Stimulated activated memory B cell treated with anti-CD40 and anti-IgM and Interleukin-4, amounts not matched to agents 10 μg/mL and 1 μg/mL and 100 μg/mL, for 72 hours (primary cell): ENCODE measurements at regions not wholly inside any gene's neighbourhood (a gene's known extent, or its start where the extent isn't known, plus 50 kb on each side); places are given as distances from the start of the nearest gene placed in this dataset.
"Not testable (repeated sequence)": the region's sequence is repeated elsewhere in the genome, so short reads cannot be mapped to it uniquely, and the experiment has no call there.

Experiments
- ATAC-seq: fragments of 150-1000 bp; cut with Tn5 transposase; 2 replicates; pipeline ENCODE4 v1.10.0; 2021
- H3K27ac Mint-ChIP-seq: one replicate; pipeline ENCODE4 v1.8.0; 2022; ENCODE audit warnings: mild to moderate bottlenecking, mixed read lengths
- H3K27me3 Mint-ChIP-seq: one replicate; pipeline ENCODE4 v1.8.0; 2022; ENCODE audit warnings: mixed read lengths
- H3K36me3 Mint-ChIP-seq: one replicate; pipeline ENCODE4 v1.8.0; 2022; ENCODE audit warnings: mixed read lengths
- H3K4me1 Mint-ChIP-seq: one replicate; pipeline ENCODE4 v1.8.0; 2022; ENCODE audit warnings: mixed read lengths
- H3K4me3 Mint-ChIP-seq: one replicate; pipeline ENCODE4 v1.8.0; 2022; ENCODE audit warnings: mild to moderate bottlenecking, moderate library complexity, mixed read lengths
- H3K9me3 Mint-ChIP-seq: one replicate; pipeline ENCODE4 v1.8.0; 2022; ENCODE audit warnings: mixed read lengths

GRCh38 chr22:22972605-22973004 lies 85.0 kb downstream of the IGLL5 start:
- ATAC-seq, H3K36me3 Mint-ChIP-seq, H3K27ac Mint-ChIP-seq, H3K4me3 Mint-ChIP-seq, H3K9me3 Mint-ChIP-seq: not testable (repeated sequence)
- H3K4me1 Mint-ChIP-seq, result peaks cover 12% of the 10 kb centered on the region
- peaks cover 44% of the 10 kb centered on the region for H3K27me3 Mint-ChIP-seq

GRCh38 chr22:22973336-22973735 lies 85.7 kb downstream of the IGLL5 start:
- no peaks in the 10 kb centered on the region for H3K9me3 Mint-ChIP-seq
- no peak overlapping the region for H3K27ac Mint-ChIP-seq
- no peaks in the 10 kb centered on the region for H3K36me3 Mint-ChIP-seq
- no peak overlapping the region for H3K4me3 Mint-ChIP-seq
- no peak for ATAC-seq
- peaks cover 36% of the 10 kb centered on the region for H3K27me3 Mint-ChIP-seq
- H3K4me1 Mint-ChIP-seq, result peaks cover 12% of the 10 kb centered on the region

GRCh38 chr22:22974156-22974555 lies 86.5 kb downstream of the IGLL5 start:
- Mint-ChIP-seq H3K36me3 (no peaks in the 10 kb centered on the region), H3K4me3 (no peak overlapping the region), H3K4me1 (peaks cover 12% of the 10 kb centered on the region), H3K27ac (no peak overlapping the region), H3K9me3 (no peaks in the 10 kb centered on the region), H3K27me3 (peaks cover 28% of the 10 kb centered on the region)
- ATAC-seq, result no peak

- ATAC-seq, result no peak
- H3K4me1 Mint-ChIP-seq, result peaks cover 12% of the 10 kb centered on the region
- H3K9me3 Mint-ChIP-seq, result no peaks in the 10 kb centered on the region
Measured at GRCh38 chr22:22974795-22975580, 87.4 kb downstream of the IGLL5 start.

GRCh38 chr22:22976033-22976922 lies 88.7 kb downstream of the IGLL5 start:
- Mint-ChIP-seq H3K9me3 (no peaks in the 10 kb centered on the region), H3K36me3 (no peaks in the 10 kb centered on the region), H3K27ac (no peak overlapping the region), H3K4me1 (peaks cover 1% of the 10 kb centered on the region), H3K27me3 (peaks cover 10% of the 10 kb centered on the region), H3K4me3 (no peak overlapping the region)
- no peak for ATAC-seq

More at GRCh38 chr22:22974795-22975580, 87.4 kb downstream of the IGLL5 start:
- H3K4me3 Mint-ChIP-seq, result no peak overlapping the region
- H3K27me3 Mint-ChIP-seq, result peaks cover 20% of the 10 kb centered on the region
- no peak overlapping the region for H3K27ac Mint-ChIP-seq
- H3K36me3 Mint-ChIP-seq, result no peaks in the 10 kb centered on the region

GRCh38 chr22:22977479-22978200 lies 90.0 kb downstream of the IGLL5 start:
- Mint-ChIP-seq H3K9me3 (no peaks in the 10 kb centered on the region), H3K4me1 (peaks cover 12% of the 10 kb centered on the region), H3K4me3 (no peak overlapping the region), H3K36me3 (no peaks in the 10 kb centered on the region), H3K27me3 (peaks cover 10% of the 10 kb centered on the region), H3K27ac (no peak overlapping the region)
- ATAC-seq, result no peak

GRCh38 chr22:22978637-22979036 lies 91.0 kb downstream of the IGLL5 start:
- no peak overlapping the region for H3K27ac Mint-ChIP-seq
- no peak for ATAC-seq
- no peaks in the 10 kb centered on the region for H3K9me3 Mint-ChIP-seq
- peaks cover 10% of the 10 kb centered on the region for H3K27me3 Mint-ChIP-seq
- no peaks in the 10 kb centered on the region for H3K36me3 Mint-ChIP-seq
- no peak overlapping the region for H3K4me3 Mint-ChIP-seq
- H3K4me1 Mint-ChIP-seq, result peaks cover 13% of the 10 kb centered on the region

- Mint-ChIP-seq H3K36me3 (no peaks in the 10 kb centered on the region), H3K27me3 (peaks cover 10% of the 10 kb centered on the region), H3K27ac (no peak overlapping the region), H3K4me3 (no peak overlapping the region), H3K9me3 (no peaks in the 10 kb centered on the region), H3K4me1 (peaks cover 13% of the 10 kb centered on the region)
- ATAC-seq, result no peak
Measured at GRCh38 chr22:22979121-22979724, 91.1 kb upstream of the GNAZ start.

GRCh38 chr22:22979954-22980353 lies 90.4 kb upstream of the GNAZ start:
- no peaks in the 10 kb centered on the region for H3K9me3 Mint-ChIP-seq
- ATAC-seq, result no peak
- H3K27me3 Mint-ChIP-seq, result peaks cover 9% of the 10 kb centered on the region
- H3K36me3 Mint-ChIP-seq, result no peaks in the 10 kb centered on the region
- peaks cover 13% of the 10 kb centered on the region for H3K4me1 Mint-ChIP-seq
- H3K4me3 Mint-ChIP-seq, result no peak overlapping the region
- no peak overlapping the region for H3K27ac Mint-ChIP-seq

- Mint-ChIP-seq H3K36me3 (no peaks in the 10 kb centered on the region), H3K27me3 (peaks cover 12% of the 10 kb centered on the region), H3K27ac (no peak overlapping the region), H3K4me1 (peaks cover 13% of the 10 kb centered on the region), H3K9me3 (no peaks in the 10 kb centered on the region), H3K4me3 (no peak overlapping the region)
- peak; percentile 86 for ATAC-seq
Measured at GRCh38 chr22:22981670-22982571, 88.4 kb upstream of the GNAZ start.

- H3K27me3 Mint-ChIP-seq, result peaks cover 16% of the 10 kb centered on the region
- no peaks in the 10 kb centered on the region for H3K9me3 Mint-ChIP-seq
- no peaks in the 10 kb centered on the region for H3K36me3 Mint-ChIP-seq
- no peak for ATAC-seq
- H3K4me3 Mint-ChIP-seq, result no peak overlapping the region
- H3K27ac Mint-ChIP-seq, result no peak overlapping the region
- peaks cover 13% of the 10 kb centered on the region for H3K4me1 Mint-ChIP-seq
Measured at GRCh38 chr22:22982616-22983015, 87.7 kb upstream of the GNAZ start.

- H3K27me3 Mint-ChIP-seq, result peaks cover 16% of the 10 kb centered on the region
- peaks cover 13% of the 10 kb centered on the region for H3K4me1 Mint-ChIP-seq
- no peaks in the 10 kb centered on the region for H3K9me3 Mint-ChIP-seq
- no peak for ATAC-seq
- no peaks in the 10 kb centered on the region for H3K36me3 Mint-ChIP-seq
- no peak overlapping the region for H3K27ac Mint-ChIP-seq
- H3K4me3 Mint-ChIP-seq, result no peak overlapping the region
Measured at GRCh38 chr22:22983123-22983522, 87.2 kb upstream of the GNAZ start.

- Mint-ChIP-seq H3K4me1 (peaks cover 13% of the 10 kb centered on the region), H3K27me3 (peaks cover 16% of the 10 kb centered on the region), H3K36me3 (no peaks in the 10 kb centered on the region), H3K27ac (no peak overlapping the region), H3K4me3 (no peak overlapping the region), H3K9me3 (no peaks in the 10 kb centered on the region)
- ATAC-seq, result no peak
Measured at GRCh38 chr22:22983816-22984215, 86.5 kb upstream of the GNAZ start.

- no peaks in the 10 kb centered on the region for H3K9me3 Mint-ChIP-seq
- peaks cover 17% of the 10 kb centered on the region for H3K27me3 Mint-ChIP-seq
- peaks cover 13% of the 10 kb centered on the region for H3K4me1 Mint-ChIP-seq
- H3K4me3 Mint-ChIP-seq, result no peak overlapping the region
- H3K36me3 Mint-ChIP-seq, result no peaks in the 10 kb centered on the region
- no peak for ATAC-seq
- H3K27ac Mint-ChIP-seq, result no peak overlapping the region
Measured at GRCh38 chr22:22984967-22985366, 85.4 kb upstream of the GNAZ start.
